ENCODE measurements at regions not wholly inside any gene's neighbourhood (a gene's known extent, or its start where the extent isn't known, plus 50 kb on each side); places are given as distances from the start of the nearest gene placed in this dataset.

DNA sequence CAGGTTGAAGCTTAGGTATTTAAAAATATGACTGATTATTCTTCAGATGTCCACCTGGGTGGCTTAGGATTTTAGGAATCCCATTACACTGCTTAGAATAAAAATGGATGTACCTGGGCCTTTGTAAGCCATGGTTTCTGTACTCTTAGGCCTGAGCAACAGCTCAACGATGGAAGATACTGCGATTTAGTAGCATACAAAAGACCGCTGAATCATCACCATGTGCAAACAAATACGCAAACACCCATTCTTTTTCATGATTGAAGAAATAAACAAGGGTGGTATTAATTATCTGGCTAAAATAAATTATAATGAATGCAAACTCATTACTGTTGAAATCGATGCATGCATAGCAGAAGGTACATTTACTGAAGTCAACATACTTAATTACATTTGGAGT lies 188.9 kb downstream of the ZNF330 start:
- DNase-seq: no peak

DNA sequence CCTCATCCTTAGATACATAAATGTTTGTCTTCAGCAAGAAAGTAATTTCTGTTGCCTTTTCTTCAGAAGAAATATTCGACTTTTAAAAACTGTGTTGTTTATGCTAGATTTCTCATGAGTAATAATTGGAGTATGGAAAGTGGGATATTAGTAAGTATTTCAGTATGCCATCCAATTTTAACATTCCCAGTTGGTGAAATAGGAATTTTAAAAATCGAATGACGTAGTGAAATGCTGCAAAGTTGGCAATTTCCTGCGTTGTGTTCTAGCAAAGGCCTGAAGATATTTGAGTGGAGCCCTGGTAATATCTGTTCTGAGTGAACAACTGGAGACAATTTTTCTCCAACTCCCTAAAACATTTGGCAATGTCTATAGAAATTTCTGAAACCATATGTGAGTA lies 190.1 kb downstream of the ZNF330 start:
- no peak for DNase-seq

DNA sequence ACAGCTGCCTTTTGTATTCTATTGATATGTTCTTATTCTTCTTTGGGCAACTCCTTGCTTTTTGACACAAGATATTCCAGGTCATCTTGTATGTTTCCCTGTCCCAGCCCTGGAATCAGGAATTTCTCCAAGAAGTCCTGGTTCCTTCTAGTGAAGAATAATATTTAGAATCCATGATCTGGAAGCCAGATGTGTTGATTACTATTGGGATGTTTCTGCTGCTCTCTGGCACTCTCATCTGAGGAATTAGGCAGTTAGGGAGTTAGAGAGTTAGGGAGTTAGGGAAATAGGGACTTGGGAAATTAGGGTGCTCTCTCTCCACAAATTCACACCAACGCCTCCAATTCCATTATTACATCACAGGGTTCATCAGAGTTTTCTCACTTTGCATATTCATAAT lies 191.2 kb downstream of the ZNF330 start:
- no peak for DNase-seq

DNA sequence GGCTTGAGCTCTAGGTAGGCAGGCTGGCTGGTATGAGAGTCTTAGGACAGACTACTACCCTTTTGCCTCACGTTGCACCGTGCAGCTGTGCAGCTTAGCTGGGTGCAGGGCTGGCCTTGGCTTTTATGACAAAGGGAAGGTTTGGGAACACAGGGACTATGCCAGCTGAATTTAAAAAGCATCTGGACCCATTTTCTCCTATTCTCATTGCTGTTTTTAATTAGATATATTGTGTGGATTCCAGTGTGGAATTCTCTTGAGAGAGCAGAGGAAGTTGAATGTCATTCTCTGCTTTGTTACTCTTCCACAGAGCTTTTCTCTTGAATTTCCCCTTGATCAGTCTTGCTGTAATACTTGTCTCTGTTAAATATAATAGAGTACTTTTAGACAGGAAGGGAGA lies 192.7 kb downstream of the ZNF330 start:
- DNase-seq: no peak

DNA sequence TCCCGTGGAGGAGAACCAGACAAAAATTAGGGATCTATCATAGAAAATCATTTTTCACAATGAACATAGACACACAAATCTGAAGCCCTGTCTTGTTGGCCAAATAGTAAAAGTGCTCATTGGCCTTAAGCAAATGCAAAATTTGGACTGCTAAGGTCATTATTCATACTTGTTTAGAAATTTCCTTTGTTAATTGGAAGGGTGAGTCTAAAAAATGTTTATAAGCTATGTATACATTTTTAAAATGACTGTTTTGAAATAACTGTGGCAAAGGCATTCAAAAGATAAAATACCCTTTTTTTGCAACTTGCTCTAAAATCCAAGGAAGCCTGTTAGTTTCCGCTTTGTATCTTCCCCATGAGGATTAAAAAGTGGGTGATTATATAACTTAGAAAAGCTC lies 195.0 kb downstream of the ZNF330 start:
- DNase-seq: no peak

DNA sequence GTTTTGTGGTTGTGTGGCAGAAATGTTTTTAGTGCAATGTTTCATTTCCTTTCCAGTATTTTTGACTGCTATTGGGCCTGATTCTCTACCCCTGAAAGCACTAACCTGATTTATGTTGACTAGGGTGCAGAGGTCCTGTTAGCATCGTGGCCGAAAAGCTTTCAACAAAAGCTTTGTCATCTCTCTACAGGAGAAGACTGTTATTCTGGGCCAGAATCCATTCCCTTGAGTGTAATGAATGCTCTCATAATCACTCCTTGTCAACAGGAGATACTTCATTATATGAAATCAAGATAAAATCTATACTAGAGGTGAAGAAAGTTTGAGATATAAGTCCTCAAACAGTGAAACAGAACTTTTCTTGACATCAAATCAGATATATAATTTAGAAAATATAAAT lies 195.5 kb downstream of the ZNF330 start:
- no peak for DNase-seq

DNA sequence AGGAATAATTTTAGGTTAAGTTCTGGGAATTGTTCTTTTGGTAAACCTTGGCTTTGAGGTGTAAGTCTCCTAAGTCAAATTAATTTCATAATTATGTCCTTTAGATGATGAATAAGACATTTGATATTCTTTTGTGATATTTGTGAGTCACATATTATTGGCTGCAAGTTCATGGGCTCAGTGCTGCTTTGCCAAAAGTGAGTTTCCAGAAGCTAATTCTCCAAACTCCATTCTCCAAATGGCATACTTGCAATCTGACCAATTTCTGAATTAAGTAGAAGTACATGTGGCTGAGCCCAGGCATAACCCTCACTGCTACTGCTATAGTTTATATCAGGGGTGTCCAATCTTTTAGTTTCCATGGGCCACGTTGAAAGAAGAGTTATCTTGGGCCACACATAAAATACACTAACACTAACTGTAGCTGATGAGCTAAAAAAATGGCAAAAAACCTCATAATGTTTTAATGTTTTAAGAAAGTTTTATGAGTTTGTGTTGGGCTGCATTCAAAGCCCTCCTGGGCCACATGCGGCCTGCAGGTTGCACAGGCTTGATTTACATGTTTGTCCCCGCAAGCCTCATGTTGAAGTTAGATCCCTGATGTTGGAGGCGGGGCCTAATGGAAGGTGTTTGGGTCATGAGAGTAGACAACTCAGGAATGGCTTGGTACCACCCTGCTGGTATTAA lies 196.1 kb downstream of the ZNF330 start:
- no peak for DNase-seq

DNA sequence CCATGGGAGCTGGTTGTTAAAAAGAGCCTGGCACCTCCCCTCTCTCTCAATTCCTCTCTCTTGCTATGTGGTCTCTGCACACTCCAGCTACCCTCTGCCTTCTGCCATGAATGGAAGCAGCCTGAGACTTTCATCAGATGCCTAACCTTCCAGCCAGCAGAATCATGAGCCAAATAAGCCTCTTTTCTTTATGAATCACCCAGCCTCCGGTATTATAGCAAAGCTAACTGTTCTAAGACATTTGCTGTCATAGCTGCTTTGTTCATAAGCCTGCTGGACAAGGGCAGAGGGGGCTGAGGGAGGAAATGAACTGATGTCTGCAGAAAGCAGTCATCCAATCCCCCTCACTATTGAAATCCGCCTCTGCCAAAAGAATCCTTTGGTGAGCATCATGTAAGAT lies 196.7 kb downstream of the ZNF330 start:
- DNase-seq: no peak

DNA sequence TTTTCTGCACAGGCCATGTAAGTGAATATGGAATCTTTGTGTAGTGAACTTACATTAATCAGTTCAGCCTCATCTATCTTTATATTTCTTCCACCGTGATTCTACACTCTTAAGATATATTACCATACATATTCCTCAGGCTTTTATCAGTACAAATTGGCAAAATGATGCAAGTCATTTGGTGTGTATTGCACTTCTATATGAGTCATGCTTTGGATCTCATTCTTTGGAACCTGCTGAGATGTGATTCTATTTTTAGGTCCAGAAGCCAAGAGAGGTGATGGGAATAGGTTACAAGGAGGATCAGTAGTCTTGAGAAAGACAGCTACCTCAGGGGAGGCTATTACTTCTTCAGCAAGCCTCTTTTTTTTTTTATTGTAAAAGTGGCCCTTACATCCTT lies 204.4 kb downstream of the ZNF330 start:
- no peak for DNase-seq

DNA sequence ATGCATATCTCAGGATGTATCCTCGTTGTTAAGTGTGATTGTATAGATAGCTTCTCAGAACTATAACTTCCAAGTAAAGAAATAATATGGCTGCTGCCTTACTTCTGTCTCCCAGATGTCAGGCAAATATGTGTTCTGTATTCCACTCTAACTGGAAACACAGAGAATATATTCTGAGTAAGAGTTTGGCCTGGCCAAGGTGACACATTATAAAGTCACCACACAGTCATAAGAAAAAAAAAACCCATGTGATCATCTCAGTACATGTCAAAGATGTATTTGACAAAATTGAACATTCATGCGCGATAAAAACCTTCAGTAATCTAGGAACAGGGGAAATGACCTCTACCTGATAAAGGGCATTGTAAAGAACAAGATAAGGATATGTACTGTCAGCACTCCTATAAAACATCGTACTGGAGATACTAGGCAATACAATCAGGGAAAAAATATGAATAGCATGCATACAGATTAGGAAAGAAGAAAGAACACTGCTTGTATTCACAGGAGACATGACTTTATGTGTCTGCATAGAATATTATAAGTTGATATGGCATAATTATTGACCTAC lies 207.1 kb downstream of the ZNF330 start:
- DNase-seq: no peak

DNA sequence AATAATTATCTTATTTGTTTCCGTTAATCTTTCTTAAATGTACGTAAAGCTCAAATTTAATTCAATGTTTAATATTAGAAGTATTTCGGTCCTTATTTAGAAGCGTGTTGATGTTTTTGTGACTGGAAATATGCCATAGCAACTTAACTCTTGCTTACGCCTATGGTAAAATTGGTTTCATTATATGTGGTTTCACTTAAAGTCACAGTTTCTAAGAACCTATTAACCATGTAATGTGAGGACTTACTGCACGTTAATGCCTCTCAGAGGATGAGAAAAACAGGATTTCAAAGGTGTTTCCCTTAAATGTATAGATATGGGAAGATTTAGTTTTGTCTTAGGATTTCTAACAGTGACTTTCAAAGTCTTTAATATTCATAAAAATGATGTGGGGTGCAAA lies 206.4 kb upstream of the IL15 start:
- DNase-seq: no peak

DNA sequence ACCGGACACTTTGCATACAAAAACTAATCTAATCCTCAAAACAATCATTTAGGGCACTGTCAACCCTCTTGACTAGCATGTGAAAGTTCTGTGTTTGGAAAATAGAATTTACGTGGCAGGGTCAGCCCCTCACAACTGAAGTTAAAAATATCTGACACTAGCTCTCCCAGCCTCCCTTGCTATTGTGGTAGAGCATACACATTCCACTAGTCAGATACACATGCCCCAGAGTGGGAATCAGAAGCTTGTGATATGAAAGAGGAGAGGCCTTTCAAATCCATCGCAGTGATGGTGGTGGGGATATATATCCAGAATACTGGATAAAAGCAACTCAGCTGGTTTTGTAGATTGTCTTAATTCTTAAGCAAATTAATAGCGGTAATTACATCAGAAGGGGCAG lies 205.7 kb upstream of the IL15 start:
- DNase-seq: no peak

DNA sequence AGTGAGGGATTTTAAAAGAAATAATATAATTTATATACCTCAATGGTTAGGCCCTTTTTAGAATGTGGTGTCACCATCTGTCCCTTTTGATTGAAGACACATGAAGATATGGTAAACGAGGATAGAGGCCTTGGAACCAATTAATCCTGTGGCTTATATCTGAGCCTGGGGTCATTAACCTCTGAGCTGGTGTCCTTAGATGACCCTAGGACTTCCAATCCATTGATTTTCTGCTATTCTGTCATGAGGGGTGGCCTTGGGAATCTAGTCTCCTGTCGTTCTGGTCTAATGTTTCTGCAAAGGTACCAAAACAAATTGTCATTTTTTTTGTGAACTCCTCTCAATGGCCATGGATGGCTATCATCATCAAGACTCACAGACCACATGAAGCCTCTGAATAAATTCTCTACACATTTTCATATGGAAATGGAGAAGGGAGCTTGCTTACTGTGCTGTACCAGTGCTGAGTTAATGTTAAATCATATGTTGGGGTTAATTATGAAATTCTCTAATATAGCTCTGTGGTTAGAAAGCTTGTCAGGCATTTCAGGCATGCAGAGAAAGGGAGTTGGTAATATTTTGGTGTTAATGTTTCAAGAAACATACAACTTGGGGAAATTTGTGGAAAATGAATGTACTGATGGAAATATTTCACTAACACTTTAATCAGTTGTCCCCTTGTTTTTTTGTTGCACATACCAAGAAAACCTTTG lies 204.2 kb upstream of the IL15 start:
- DNase-seq: no peak

DNA sequence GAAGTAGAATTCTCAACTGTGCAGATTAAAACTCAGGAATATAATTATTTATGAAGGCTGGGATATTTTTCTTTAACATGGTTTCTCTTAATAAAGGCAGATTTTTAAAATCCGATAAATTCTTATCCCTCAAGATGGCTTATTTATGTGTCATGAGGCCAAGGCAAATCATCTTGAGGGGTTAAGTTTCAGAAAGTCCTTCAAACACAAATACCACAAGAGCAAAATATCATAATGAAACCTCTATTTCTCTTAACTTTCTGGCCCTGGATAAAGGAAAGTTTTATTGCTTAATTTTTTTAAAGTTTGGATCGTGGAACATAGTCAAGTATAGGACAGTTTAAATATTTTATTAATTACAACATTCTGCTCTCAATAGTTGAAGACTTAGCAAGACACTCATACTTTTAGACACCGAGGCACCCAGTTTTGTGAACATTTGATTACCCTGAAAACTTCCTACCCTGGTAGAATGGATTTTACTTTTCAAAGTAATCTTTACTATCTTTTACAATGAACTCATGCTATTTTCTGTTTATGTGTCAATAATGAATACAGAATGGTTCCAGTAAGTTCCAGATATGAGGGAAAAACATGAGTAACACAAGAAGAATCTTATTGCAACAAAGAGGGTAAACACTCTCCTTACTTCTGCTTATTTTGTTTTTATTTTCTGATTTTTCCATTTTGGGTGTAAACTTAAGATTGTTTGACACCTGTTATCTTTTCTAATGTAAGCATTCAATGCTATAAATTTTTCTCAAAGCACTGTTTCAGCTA lies 200.7 kb upstream of the IL15 start:
- no peak for DNase-seq

DNA sequence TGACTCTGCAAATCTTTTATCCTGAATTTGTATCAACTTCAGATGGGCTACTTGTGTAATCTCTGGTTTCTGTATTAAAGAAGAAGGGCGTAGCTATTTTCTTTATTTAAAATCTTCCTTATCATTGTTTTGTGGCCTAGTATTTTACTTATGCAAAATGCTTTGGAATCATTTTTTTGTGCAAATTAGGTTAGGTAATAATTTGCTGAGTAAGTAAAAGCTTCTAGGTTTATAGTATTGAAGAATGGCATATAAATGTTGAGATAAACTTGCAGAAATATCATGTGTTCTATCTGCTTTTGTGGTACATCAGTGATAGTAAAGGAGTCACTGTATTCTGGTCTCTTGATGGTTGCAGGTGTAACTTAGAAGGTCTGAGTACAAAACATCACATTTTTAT lies 197.2 kb upstream of the IL15 start:
- no peak for DNase-seq

DNA sequence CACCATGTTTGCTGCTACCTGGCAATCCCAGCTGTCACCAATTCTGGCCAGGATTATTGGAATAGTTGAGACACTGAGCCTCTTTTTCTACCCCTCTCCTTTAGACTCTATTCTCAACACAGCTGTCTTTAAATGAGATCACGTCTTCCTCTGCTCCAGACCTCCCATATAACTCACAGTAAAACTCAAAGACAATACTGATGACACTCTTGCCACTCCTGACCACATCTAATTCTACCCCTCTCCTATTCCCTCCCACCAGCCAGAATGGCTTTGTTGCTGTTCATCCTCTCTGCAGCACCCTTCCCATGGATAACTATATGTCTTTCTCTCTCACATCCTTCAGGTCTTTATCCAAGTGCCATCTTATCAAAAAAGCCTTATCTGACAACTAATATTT lies 188.6 kb upstream of the IL15 start:
- no peak for DNase-seq

DNA sequence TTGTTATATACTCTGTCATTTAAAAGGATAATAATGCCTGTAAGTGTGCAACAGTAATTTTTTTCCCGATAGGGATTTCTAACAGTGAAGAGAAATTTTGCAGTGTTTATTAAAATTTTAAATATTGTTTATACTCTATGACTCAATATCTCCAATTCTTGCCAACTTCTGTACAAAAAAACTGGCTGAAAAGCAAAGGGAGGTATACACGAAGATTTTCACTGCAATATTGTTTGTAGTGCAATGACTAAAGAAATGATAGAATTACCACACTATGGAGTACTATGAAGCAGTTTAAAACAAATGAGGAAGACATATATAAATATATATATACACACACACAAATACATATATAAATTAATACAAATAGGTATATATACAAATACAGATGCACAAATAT lies 187.9 kb upstream of the IL15 start:
- no peak for DNase-seq

DNA sequence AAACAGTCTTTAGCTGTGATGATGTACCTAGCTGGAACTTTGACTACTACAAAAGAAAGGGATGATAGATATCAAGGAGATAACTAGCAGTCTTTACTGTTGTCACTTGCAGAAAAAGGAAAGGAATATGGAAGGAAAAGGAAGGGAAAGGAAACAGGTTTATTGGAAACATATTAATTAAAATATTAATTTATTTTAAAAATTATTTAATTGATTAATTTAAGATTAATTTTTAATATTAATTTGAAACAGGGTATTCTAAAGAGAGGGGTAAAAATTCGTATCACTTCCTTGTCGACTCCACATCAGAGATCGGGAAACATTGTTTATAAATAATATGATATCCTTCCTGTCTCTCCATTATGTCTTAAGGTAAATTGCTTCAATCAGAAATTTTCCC lies 186.5 kb upstream of the IL15 start:
- no peak for DNase-seq

DNA sequence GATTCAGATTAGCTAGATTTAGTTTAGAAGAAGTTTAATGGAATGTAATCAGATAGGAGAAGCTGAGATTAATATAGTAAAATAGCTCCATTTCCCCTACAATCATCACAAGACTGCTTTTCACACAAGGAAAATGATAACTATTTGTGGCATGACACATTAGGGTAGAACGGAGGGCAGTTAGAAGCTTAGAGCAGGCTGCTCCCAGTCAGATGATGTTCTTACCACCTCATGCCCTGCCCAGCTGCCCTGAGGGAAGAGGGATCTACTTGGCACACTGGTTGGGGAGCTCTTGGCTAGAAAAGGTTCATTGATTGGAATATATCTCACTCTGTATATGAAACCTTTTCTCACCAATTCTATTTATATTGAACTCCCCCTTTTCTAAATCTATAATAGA lies 180.7 kb upstream of the IL15 start:
- no peak for DNase-seq

DNA sequence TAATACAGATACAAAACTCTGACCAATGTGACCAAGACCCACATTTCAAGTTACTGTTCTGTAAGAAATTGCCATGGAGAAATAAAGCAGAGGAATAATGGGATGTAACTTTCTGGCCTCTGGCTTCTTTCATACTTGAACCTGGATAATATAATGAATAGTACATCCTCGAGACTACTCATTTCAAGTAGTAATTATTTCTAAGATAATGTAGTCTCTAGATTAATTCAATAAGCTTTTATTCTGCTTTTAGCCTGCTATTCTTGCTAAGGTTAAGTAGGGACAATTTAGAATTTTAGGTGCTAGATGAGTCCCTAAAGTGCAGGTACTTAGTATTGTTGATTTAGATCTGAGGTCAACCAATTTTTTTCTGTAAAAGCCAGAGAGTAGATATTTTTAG lies 178.7 kb upstream of the IL15 start:
- no peak for DNase-seq

DNA sequence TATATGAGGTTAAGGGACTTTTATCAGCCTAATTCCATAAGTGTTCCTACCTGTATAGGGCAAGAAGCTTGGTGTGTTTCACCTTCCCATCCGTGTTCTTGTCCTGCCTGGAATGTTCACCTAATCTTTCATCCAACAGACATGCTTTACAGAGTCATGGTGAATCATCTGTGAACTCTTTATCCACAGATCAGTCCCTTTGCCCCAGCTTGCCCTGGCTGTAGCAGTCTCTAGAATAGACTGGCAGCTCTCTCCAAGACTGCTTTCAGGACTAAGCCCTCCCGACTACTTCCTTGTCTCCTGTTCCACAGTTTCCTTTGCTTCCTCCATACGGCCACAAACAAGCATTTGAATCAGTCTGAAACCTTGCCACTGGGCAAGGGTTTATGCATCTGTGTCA lies 177.9 kb upstream of the IL15 start:
- no peak for DNase-seq

DNA sequence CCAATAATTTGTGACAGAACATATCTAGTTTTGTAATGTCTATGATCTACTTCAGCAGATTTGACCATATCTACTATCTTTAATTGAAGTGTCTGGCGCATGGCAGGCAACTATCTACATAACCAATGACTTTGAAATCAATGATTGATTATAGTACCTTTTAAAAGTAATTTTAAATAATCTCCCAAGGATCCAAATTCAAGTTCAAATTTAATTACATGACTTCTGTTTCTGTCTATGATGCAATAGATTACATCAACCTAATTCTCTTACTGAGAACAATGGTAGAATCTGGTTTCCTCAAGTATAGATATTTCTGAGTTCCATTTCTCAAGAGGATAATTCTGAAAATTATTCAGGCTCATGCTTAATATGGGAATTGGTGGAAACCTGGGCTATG lies 177.4 kb upstream of the IL15 start:
- DNase-seq: no peak

DNA sequence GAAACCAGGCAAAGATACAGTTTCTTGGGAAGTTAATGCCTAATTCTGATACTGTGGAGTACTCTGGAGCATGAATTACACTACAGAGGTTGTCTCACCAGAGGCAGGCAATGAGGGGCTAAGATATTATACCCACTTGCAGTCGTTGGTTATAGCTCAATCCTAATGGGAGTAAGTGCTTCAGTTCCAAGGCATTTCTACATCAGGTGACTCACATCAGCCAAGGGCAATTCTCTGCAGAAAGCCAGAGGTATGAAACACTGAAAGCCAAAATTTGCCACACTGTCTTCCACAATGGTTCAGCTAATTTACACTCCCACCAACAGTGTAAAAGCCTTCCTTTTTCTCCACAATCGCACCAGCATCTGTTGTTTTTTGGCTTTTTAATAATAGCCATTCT lies 174.0 kb upstream of the IL15 start:
- no peak for DNase-seq

DNA sequence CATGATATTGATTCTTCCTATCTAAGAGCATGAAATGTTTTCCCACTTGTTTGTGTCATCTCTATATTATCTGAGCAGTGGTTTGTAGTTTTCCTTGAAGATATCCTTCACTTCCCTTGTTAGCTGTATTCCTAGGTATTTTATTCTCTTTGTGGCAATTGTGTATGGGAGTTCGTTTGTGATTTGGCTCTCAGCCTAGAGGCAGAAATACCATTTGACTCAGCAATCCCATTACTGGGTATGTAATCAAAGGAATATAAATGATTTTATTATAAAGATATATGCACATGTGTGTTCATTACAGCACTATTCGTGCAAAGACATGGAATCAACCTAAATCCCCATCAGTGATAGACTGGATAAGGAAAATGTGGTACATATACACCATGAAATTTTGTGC lies 172.7 kb upstream of the IL15 start:
- no peak for DNase-seq

Data from activated CD4-positive, CD25-positive, alpha-beta regulatory T cell treated with anti-CD3 and anti-CD28 coated beads, Interleukin-2, amount 50 U/mL, for 72 hours (primary cell).